Lower lobe of right lung (tissue), 2 donors: ENCODE measurements at regions not wholly inside any gene's neighbourhood (a gene's known extent, or its start where the extent isn't known, plus 50 kb on each side); places are given as distances from the start of the nearest gene placed in this dataset.
A peak's percentile ranks its signal among the peaks of the same experiment; 100 is the strongest.

ENCODE experiments used
- ATAC-seq, 2 donors: fragments of 200-7000 bp; cut with Tn5 transposase; one replicate each; pipeline ENCODE4 v1.9.1; 2020 to 2022; ENCODE audit warnings: mild to moderate bottlenecking in 2 of 2, moderate library complexity in 2 of 2
- DNase-seq: peaks from one replicate; pipeline ENCODE4 v3.0.0-alpha.2; 2020
- H3K27ac ChIP-seq: fragments of 200-600 bp; one replicate; pipeline ENCODE4 v1.8.0; 2022
- H3K27me3 ChIP-seq: fragments of 200-600 bp; one replicate; pipeline ENCODE4 v1.8.0; 2022; ENCODE audit warnings: low read depth
- H3K36me3 ChIP-seq: fragments of 200-600 bp; one replicate; pipeline ENCODE4 v1.8.0; 2022; ENCODE audit warnings: mild to moderate bottlenecking
- H3K4me1 ChIP-seq: fragments of 200-600 bp; one replicate; pipeline ENCODE4 v1.8.0; 2022
- H3K4me3 ChIP-seq: fragments of 200-600 bp; one replicate; pipeline ENCODE4 v1.8.0; 2022; ENCODE audit warnings: mild to moderate bottlenecking
- H3K9me3 ChIP-seq: fragments of 200-600 bp; one replicate; pipeline ENCODE4 v1.8.0; 2022
- intact Hi-C: fragments of 100-400 bp; cut with DNase I; formaldehyde crosslinking; loops from one replicate; pipeline ENCODE4 v1.11.0; 2022
- TF ChIP-seq, protein P1 (sequence below): fragments of 200-600 bp; IDR thresholded peaks from one replicate; pipeline ENCODE4 v1.8.0; 2022; ENCODE audit warnings: antibody characterized with exemption, mild to moderate bottlenecking
- donor health status: DM: no; HTN: yes; CAD: no; lungs with severe emphysema.

DNA sequence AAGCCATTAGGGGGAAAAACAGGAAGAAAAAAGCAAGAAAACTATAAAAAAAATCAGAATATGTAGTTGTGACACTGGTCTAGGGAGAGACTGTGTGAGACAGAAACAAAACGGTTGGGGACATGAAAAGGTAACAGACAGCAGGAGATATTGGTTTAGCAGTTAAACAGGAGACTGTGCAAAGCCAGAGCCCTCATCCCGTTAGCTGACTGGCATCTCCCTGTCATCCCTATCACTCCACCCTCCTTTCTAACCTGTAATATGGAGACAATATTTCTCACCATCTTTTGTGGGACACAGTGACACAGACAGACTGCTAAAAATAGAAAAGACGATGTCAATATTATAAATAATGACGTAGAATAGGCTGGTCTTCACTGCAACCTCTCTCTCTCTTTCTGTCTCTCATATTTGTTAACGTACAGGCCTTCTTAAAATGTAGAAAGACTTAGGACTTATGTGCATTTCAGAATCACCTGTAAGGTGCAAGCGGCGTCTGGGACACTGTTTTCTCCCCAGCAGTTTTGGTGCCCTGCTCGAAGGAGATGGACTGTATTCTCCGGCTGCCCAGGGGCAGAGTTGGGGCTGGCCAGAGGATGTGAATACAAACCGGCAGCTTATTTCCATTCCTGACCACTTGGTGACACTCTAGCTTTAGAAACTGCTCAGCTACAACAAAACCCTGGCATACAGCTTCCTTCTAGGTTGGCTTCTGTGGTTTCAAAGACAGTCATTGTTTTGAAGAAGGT, 190.6 kb downstream of the MAT2B start:
- H3K4me1 ChIP-seq, result no peaks in the 10 kb centered on the region
- no peak overlapping the region for H3K4me3 ChIP-seq
- TF ChIP-seq, protein P1, sequence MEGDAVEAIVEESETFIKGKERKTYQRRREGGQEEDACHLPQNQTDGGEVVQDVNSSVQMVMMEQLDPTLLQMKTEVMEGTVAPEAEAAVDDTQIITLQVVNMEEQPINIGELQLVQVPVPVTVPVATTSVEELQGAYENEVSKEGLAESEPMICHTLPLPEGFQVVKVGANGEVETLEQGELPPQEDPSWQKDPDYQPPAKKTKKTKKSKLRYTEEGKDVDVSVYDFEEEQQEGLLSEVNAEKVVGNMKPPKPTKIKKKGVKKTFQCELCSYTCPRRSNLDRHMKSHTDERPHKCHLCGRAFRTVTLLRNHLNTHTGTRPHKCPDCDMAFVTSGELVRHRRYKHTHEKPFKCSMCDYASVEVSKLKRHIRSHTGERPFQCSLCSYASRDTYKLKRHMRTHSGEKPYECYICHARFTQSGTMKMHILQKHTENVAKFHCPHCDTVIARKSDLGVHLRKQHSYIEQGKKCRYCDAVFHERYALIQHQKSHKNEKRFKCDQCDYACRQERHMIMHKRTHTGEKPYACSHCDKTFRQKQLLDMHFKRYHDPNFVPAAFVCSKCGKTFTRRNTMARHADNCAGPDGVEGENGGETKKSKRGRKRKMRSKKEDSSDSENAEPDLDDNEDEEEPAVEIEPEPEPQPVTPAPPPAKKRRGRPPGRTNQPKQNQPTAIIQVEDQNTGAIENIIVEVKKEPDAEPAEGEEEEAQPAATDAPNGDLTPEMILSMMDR, result peak; percentile 57
- peaks cover 3% of the 10 kb centered on the region for H3K27me3 ChIP-seq
- intact Hi-C loops, result no loop called here
- no peak overlapping the region for H3K27ac ChIP-seq
- H3K36me3 ChIP-seq, result no peaks in the 10 kb centered on the region
- no peak for DNase-seq
- no peaks in the 10 kb centered on the region for H3K9me3 ChIP-seq
- peak; percentile 82 to 87 for ATAC-seq

DNA sequence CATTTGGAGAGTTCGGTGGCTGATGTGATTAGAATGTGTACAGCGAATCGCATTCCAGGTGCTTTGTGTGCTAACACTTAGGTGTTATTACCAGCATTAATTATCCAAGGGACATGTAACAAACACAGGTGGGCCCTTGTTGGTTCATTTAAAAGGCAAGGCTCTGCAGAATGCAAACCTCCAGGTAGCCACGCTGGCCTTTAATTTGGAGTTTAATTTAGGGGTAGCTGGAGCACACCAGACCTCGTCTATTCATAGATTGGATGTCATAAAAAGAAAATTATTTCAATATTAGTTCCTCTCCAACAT, 191.1 kb downstream of the MAT2B start:
- ATAC-seq (no peak), DNase-seq (no peak)
- TF ChIP-seq, protein P1, result no peak
- Histone ChIP-seq H3K9me3 (no peaks in the 10 kb centered on the region), H3K4me1 (no peaks in the 10 kb centered on the region), H3K4me3 (no peak overlapping the region), H3K36me3 (no peaks in the 10 kb centered on the region), H3K27ac (no peak overlapping the region), H3K27me3 (peaks cover 3% of the 10 kb centered on the region)
- intact Hi-C loops, result no loop called here

DNA sequence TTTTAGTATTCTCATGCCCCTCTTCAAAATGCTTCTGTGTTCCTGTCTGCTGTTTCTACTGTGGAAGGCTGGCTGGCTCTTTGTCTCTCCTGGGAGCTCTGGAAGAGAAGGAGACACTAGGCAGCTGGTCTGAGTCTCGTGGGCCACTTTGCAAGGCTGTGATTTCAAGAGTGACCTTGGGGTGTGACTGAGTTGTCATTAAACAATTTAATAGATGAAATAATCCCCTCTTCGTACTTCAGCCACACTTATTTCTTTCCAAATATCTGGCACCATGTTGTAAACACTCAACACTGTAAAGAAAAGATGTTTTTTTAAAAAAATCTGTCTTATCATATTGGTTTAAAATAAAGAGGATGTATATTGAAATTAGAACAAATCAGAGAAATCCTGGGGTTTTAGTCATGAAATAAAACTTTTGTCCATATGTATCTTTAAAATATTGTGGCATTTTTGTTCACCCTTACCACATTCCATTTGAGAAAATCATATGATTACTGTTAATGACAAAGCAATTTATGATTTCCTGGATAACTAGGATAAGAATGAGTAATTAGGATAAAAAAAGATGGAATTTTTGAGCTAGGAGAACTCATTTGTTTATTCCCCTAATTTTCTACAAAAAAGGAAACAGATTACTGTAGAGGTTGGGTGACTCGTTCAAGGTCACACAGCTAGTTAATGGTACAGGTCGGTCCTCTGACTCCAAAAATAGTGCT, 200.8 kb downstream of the MAT2B start:
- no peak for DNase-seq
- intact Hi-C loops, result no loop called here
- Histone ChIP-seq H3K4me1 (no peaks in the 10 kb centered on the region), H3K4me3 (no peak overlapping the region), H3K27ac (no peak overlapping the region), H3K27me3 (no peaks in the 10 kb centered on the region), H3K9me3 (no peaks in the 10 kb centered on the region), H3K36me3 (no peaks in the 10 kb centered on the region)
- ATAC-seq, result peak; percentile 9 to 41
- TF ChIP-seq, protein P1, result no peak

DNA sequence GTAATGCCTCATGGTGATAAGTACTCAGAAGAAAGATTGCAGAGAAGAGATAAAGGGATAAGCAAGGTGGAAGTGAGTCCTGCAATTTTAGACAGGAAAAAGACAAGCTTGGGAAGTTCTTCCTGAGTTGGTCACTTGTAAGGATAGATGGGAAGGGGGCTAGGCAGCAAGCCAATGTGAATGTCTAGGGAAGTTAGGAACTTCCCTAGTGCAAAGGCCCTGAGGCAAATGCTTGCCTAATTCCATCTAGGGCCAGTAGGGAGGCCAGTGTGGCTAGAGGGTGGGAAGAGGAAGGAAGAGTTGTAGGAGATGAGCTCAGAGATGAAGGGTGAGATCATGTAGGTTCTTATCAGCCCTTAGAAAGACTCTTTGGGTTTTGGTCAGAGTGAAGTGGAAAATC, 206.6 kb downstream of the MAT2B start:
- ATAC-seq (no peak), DNase-seq (no peak)
- TF ChIP-seq, protein P1, result no peak
- Histone ChIP-seq H3K4me3 (no peak overlapping the region), H3K9me3 (no peaks in the 10 kb centered on the region), H3K27ac (no peak overlapping the region), H3K4me1 (no peaks in the 10 kb centered on the region), H3K27me3 (no peaks in the 10 kb centered on the region), H3K36me3 (no peaks in the 10 kb centered on the region)
- intact Hi-C loops, result no loop called here

DNA sequence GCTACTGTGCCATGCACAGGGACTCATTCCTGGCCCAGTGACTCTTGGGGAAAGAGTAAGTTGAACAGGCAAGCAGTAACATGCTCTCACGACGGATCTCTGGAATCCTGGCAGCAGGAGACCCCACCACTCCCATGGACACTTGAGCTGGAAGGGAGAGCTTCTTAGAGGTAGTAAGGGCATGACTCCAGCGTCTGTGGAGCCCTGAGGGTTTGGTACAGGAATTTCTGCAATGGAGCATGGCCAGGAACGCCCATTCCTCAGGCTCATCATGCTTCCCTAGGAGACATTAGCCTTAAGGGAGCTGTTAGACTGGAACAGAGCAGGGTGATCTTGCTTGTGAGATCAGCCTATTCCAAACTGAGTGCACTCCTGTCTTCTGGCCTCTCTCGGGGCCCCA, 212.9 kb downstream of the MAT2B start:
- Histone ChIP-seq H3K27ac (no peak overlapping the region), H3K36me3 (no peaks in the 10 kb centered on the region), H3K4me1 (no peaks in the 10 kb centered on the region), H3K9me3 (no peaks in the 10 kb centered on the region), H3K4me3 (no peak overlapping the region), H3K27me3 (no peaks in the 10 kb centered on the region)
- TF ChIP-seq, protein P1, result no peak
- intact Hi-C loops, result no loop called here
- DNase-seq, result no peak
- no peak for ATAC-seq
